ENCODE measurements at regions not wholly inside any gene's neighbourhood (a gene's known extent, or its start where the extent isn't known, plus 50 kb on each side); places are given as distances from the start of the nearest gene placed in this dataset.

DNA sequence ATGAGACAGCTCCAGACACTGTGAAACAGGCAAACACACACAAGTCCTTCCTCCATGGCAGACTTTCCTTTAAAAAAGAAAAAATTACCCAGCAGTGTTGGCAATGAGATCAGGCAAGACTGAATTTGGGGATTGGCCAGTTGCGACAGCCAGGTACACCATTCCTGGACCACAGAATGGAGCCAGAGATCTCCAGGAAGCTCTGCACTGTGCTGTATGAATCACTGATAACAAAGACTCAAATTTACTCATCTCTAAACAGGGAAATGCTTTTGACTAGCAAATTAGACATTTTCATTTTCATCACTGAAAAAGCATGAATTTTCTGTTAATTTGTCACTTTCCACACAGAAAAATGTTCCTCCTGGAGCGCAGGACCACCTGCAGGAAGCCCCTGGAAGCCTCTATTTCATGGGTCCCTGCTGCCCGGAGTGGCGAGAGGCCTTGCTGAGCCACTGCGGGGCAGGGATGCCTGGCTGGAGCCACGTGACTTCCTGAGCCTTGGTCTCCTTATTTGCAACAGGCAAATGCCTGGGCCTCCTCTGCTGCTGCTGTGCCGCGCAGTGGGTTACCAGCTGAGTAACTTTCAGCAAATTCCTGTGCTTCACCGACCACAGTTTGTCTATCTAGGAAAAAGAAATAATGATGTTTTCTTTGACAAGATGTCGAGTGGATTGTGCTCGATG lies 185.9 kb upstream of the ZNF618 start:
- no peak overlapping the region for H3K27ac ChIP-seq (ENCODE audit: low read length)
- no peak overlapping the region for H3K9ac ChIP-seq (ENCODE audit: low read length)
- H3K4me1 ChIP-seq (ENCODE audit: low read length), result no peaks in the 10 kb centered on the region
- no peak for TF ChIP-seq EZH2phosphoT487 (IDR thresholded peaks at IDR 0.05; ENCODE audit: low read length)
- TF ChIP-seq EZH2 (optimal IDR thresholded peaks at IDR 0.05; ENCODE audit: low read depth, low read length), result no peak
- H3K4me3 ChIP-seq (ENCODE audit: low read length), result no peak overlapping the region
- DNase-seq, result no peak
- no peaks in the 10 kb centered on the region for H3K9me2 ChIP-seq (replicated peaks; ENCODE audit: insufficient read depth, low read length)
- H3K9me3 ChIP-seq (replicated peaks; ENCODE audit: insufficient read depth, low read length), result no peaks in the 10 kb centered on the region
- no peaks in the 10 kb centered on the region for H3K79me2 ChIP-seq (ENCODE audit: low read length)
- H4K20me1 ChIP-seq (ENCODE audit: insufficient read depth, low read length), result no peaks in the 10 kb centered on the region
- no peaks in the 10 kb centered on the region for H3K27me3 ChIP-seq (replicated peaks; ENCODE audit: insufficient read depth, low read length)
- no peak overlapping the region for H3K4me2 ChIP-seq (ENCODE audit: low read depth, low read length)
- H3K36me3 ChIP-seq (replicated peaks; ENCODE audit: insufficient read depth, low read length), result no peaks in the 10 kb centered on the region
- H2AFZ ChIP-seq (ENCODE audit: low read length), result no peak overlapping the region
- H3F3A ChIP-seq (ENCODE audit: insufficient read depth, low read length), result no peaks in the 10 kb centered on the region

GRCh38 chr9:113692256-113692655 lies 183.9 kb upstream of the ZNF618 start:
- H3K9ac ChIP-seq (ENCODE audit: low read length), result no peak overlapping the region
- no peak for DNase-seq
- no peaks in the 10 kb centered on the region for H3K36me3 ChIP-seq (replicated peaks; ENCODE audit: insufficient read depth, low read length)
- TF ChIP-seq EZH2 (optimal IDR thresholded peaks at IDR 0.05; ENCODE audit: low read depth, low read length) (no peak), EZH2phosphoT487 (IDR thresholded peaks at IDR 0.05; ENCODE audit: low read length) (no peak), CTCF (IDR thresholded peaks at IDR 0.05; ENCODE audit: low read length) (no peak)
- H2AFZ ChIP-seq (ENCODE audit: low read length), result no peak overlapping the region
- H3K9me2 ChIP-seq (replicated peaks; ENCODE audit: insufficient read depth, low read length), result no peaks in the 10 kb centered on the region
- no peaks in the 10 kb centered on the region for H3F3A ChIP-seq (ENCODE audit: insufficient read depth, low read length)
- H3K4me2 ChIP-seq (ENCODE audit: low read depth, low read length), result no peak overlapping the region
- no peak overlapping the region for H3K4me3 ChIP-seq (ENCODE audit: low read length)
- H3K27me3 ChIP-seq (replicated peaks; ENCODE audit: insufficient read depth, low read length), result no peaks in the 10 kb centered on the region
- no peaks in the 10 kb centered on the region for H3K79me2 ChIP-seq (ENCODE audit: low read length)
- no peaks in the 10 kb centered on the region for H4K20me1 ChIP-seq (ENCODE audit: insufficient read depth, low read length)
- no peaks in the 10 kb centered on the region for H3K4me1 ChIP-seq (ENCODE audit: low read length)
- no peak overlapping the region for H3K27ac ChIP-seq (ENCODE audit: low read length)
- H3K9me3 ChIP-seq (replicated peaks; ENCODE audit: insufficient read depth, low read length), result no peaks in the 10 kb centered on the region

DNA sequence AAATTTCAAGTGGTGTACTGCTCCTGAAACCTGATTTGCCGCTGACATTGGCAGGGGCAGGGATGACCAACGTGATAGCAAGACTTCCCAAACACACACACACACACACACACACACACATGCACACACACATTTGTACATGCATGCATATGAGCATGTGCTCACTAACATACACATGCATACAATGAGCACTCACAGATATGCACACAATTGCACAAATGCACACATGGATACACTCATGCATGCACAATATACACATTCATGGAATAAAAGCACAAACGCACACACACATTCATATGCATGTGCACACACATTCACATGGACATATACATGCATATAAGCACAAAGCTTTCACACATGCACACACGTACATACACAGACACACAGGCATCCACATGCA lies 181.2 kb upstream of the ZNF618 start:
- no peaks in the 10 kb centered on the region for H3K36me3 ChIP-seq (replicated peaks; ENCODE audit: insufficient read depth, low read length)
- H3K9ac ChIP-seq (ENCODE audit: low read length), result no peak overlapping the region
- H3K27me3 ChIP-seq (replicated peaks; ENCODE audit: insufficient read depth, low read length), result no peaks in the 10 kb centered on the region
- H3K9me3 ChIP-seq (replicated peaks; ENCODE audit: insufficient read depth, low read length), result no peaks in the 10 kb centered on the region
- no peak overlapping the region for H3K27ac ChIP-seq (ENCODE audit: low read length)
- TF ChIP-seq CTCF (IDR thresholded peaks at IDR 0.05; ENCODE audit: low read length) (no peak), EZH2phosphoT487 (IDR thresholded peaks at IDR 0.05; ENCODE audit: low read length) (no peak), EZH2 (optimal IDR thresholded peaks at IDR 0.05; ENCODE audit: low read depth, low read length) (no peak)
- H3K4me1 ChIP-seq (ENCODE audit: low read length), result no peaks in the 10 kb centered on the region
- H3K9me2 ChIP-seq (replicated peaks; ENCODE audit: insufficient read depth, low read length), result no peaks in the 10 kb centered on the region
- H4K20me1 ChIP-seq (ENCODE audit: insufficient read depth, low read length), result no peaks in the 10 kb centered on the region
- H3F3A ChIP-seq (ENCODE audit: insufficient read depth, low read length), result no peaks in the 10 kb centered on the region
- no peaks in the 10 kb centered on the region for H3K79me2 ChIP-seq (ENCODE audit: low read length)
- DNase-seq, result no peak
- H2AFZ ChIP-seq (ENCODE audit: low read length), result no peak overlapping the region
- H3K4me2 ChIP-seq (ENCODE audit: low read depth, low read length), result no peak overlapping the region
- no peak overlapping the region for H3K4me3 ChIP-seq (ENCODE audit: low read length)

DNA sequence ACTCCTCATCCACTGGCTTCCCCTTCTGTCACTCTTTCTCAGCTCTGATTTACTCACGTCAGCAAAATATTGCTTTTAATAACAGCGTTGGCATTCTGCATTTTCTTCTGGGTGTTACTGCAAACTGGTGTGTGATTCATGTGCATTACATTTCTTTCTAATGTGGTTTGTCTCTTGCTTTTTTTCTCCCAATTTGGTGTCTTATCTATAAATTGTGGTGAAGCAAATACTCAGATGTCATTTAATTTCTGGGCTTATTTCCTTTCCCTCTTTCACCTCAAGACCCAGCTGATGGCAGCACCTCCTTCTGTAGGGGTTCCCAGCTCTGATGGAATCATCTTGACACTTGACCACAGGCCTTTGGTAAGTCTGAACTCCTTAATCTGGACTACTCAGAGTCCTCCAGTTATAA lies 180.7 kb upstream of the ZNF618 start:
- DNase-seq, result no peak
- H3K4me2 ChIP-seq (ENCODE audit: low read depth, low read length), result no peak overlapping the region
- TF ChIP-seq EZH2phosphoT487 (IDR thresholded peaks at IDR 0.05; ENCODE audit: low read length) (no peak), CTCF (IDR thresholded peaks at IDR 0.05; ENCODE audit: low read length) (no peak), EZH2 (optimal IDR thresholded peaks at IDR 0.05; ENCODE audit: low read depth, low read length) (no peak)

More for the DNA sequence above, 180.7 kb upstream of the ZNF618 start:
- no peaks in the 10 kb centered on the region for H3K36me3 ChIP-seq (replicated peaks; ENCODE audit: insufficient read depth, low read length)
- no peak overlapping the region for H2AFZ ChIP-seq (ENCODE audit: low read length)
- no peak overlapping the region for H3K9ac ChIP-seq (ENCODE audit: low read length)
- no peaks in the 10 kb centered on the region for H3K4me1 ChIP-seq (ENCODE audit: low read length)
- H3K79me2 ChIP-seq (ENCODE audit: low read length), result no peaks in the 10 kb centered on the region
- H3K27me3 ChIP-seq (replicated peaks; ENCODE audit: insufficient read depth, low read length), result no peaks in the 10 kb centered on the region
- no peak overlapping the region for H3K27ac ChIP-seq (ENCODE audit: low read length)
- no peaks in the 10 kb centered on the region for H3K9me3 ChIP-seq (replicated peaks; ENCODE audit: insufficient read depth, low read length)
- H3K4me3 ChIP-seq (ENCODE audit: low read length), result no peak overlapping the region
- H3K9me2 ChIP-seq (replicated peaks; ENCODE audit: insufficient read depth, low read length), result no peaks in the 10 kb centered on the region
- H3F3A ChIP-seq (ENCODE audit: insufficient read depth, low read length), result no peaks in the 10 kb centered on the region
- H4K20me1 ChIP-seq (ENCODE audit: insufficient read depth, low read length), result no peaks in the 10 kb centered on the region

Measured in MM.1S (cell line).